Fibroblast of lung (primary cell): ENCODE measurements at regions not wholly inside any gene's neighbourhood (a gene's known extent, or its start where the extent isn't known, plus 50 kb on each side); places are given as distances from the start of the nearest gene placed in this dataset.

Experiments
- DNase-seq, 2 donors: peaks; one replicate each; pipeline versions ENCODE4 v3.0.0 to v3.0.0-alpha.2; 2010; ENCODE audit warnings: low read depth in 2 of 2
- H2AFZ ChIP-seq: 2 replicates; pipeline ENCODE4 v1.5.1; 2012; ENCODE audit warnings: low read length, control low read depth, inconsistent platforms
- H3K27ac ChIP-seq: 2 replicates; pipeline ENCODE4 v1.5.1; 2011; ENCODE audit warnings: low read length, control low read depth; ENCODE audit not compliant: insufficient read depth
- H3K27me3 ChIP-seq: 2 replicates; pipeline ENCODE4 v1.5.1; 2011; ENCODE audit warnings: mild to moderate bottlenecking, low read length; ENCODE audit not compliant: control insufficient read depth, insufficient read depth
- H3K36me3 ChIP-seq: 2 replicates; pipeline ENCODE4 v1.5.1; 2011; ENCODE audit warnings: low read length; ENCODE audit not compliant: control insufficient read depth, insufficient read depth
- H3K4me1 ChIP-seq: 2 replicates; pipeline ENCODE4 v1.5.1; 2011; ENCODE audit warnings: low read length; ENCODE audit not compliant: control insufficient read depth, insufficient read depth; ENCODE audit errors: extremely low read depth
- H3K4me2 ChIP-seq: 2 replicates; pipeline ENCODE4 v1.5.1; 2011; ENCODE audit warnings: low read length, control low read depth; ENCODE audit not compliant: insufficient read depth; ENCODE audit errors: extremely low read depth
- H3K4me3 ChIP-seq, 4 experiments: fragments of 200-600 bp in 1 of 4; sonication (generic) in 1 of 4; replicated peaks in 1 of 4; 2 replicates each; pipeline ENCODE4 v1.5.1; 2011 to 2016; ENCODE audit warnings: low read length in 4 of 4, low read depth in 3 of 4, mild to moderate bottlenecking in 3 of 4, control low read depth in 2 of 4, inconsistent platforms in 1 of 4, mixed read lengths in 1 of 4; ENCODE audit not compliant: insufficient read depth in 1 of 4; ENCODE audit errors: control extremely low read depth in 1 of 4
- H3K79me2 ChIP-seq: 2 replicates; pipeline ENCODE4 v1.5.1; 2012; ENCODE audit warnings: mild to moderate bottlenecking, low read length, inconsistent platforms; ENCODE audit not compliant: control insufficient read depth, insufficient read depth
- H3K9ac ChIP-seq: 2 replicates; pipeline ENCODE4 v1.5.1; 2011; ENCODE audit warnings: mild to moderate bottlenecking, low read length, control low read depth; ENCODE audit not compliant: insufficient read depth
- H3K9me3 ChIP-seq: 2 replicates; pipeline ENCODE4 v1.5.1; 2012; ENCODE audit warnings: low read depth, low read length; ENCODE audit not compliant: control insufficient read depth, insufficient read depth
- H4K20me1 ChIP-seq: 2 replicates; pipeline ENCODE4 v1.5.1; 2011; ENCODE audit warnings: low read length; ENCODE audit not compliant: control insufficient read depth, insufficient read depth; ENCODE audit errors: extremely low read depth
- CTCF ChIP-seq, 2 donors: IDR thresholded peaks in 1 of 2; conservative IDR thresholded peaks in 1 of 2; 1 replicate in 1 of 2; 2 replicates in 1 of 2; pipeline ENCODE4 v1.5.1; 2011 to 2012; ENCODE audit warnings: low read length in 2 of 2, control low read depth in 1 of 2, inconsistent platforms in 1 of 2, low read depth in 1 of 2, mild to moderate bottlenecking in 1 of 2
- EZH2 ChIP-seq: IDR thresholded peaks from 2 replicates; pipeline ENCODE4 v1.5.1; 2012; ENCODE audit warnings: low read length, control low read depth, mild to moderate bottlenecking; ENCODE audit errors: missing control alignments

DNA sequence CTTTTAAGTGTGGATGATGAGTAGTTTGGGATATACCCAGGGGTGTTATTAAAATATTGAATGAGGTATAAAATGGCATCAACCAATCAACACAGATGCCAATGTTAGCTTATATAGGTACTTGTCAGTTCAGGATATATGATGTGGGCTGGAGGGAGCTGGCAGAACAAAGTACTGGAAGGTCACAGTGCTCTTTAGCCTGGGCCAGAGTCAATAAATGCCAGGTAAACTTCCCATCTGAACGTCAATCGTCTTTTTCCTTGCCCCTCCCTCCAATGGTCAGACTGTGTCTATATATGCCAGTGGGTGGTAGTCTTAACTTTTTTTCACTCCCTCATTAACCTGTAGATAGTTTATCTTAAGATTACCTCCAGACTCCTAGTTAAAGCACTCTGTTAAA is 140.8 kb upstream of the RBMS1 start:
- H3K9ac ChIP-seq: no peak overlapping the region
- no peaks in the 10 kb centered on the region for H3K79me2 ChIP-seq
- no peaks in the 10 kb centered on the region for H3K36me3 ChIP-seq
- H3K27ac ChIP-seq: no peak overlapping the region
- TF ChIP-seq CTCF (conservative IDR thresholded peaks at IDR 0.05 in 1 of 2, IDR thresholded peaks at IDR 0.05 in 1 of 2; ENCODE audit: low read depth in 1 of 2, low read length in 2 of 2) (no peak), EZH2 (no peak)
- H3K9me3 ChIP-seq: no peaks in the 10 kb centered on the region
- no peaks in the 10 kb centered on the region for H4K20me1 ChIP-seq
- no peaks in the 10 kb centered on the region for H3K27me3 ChIP-seq
- no peak for DNase-seq
- peaks cover 5% of the 10 kb centered on the region for H3K4me1 ChIP-seq
- no peak overlapping the region for H3K4me2 ChIP-seq
- no peak overlapping the region for H2AFZ ChIP-seq
- H3K4me3 ChIP-seq: no peak overlapping the region

- peaks cover 5% of the 10 kb centered on the region for H3K4me1 ChIP-seq
- H2AFZ ChIP-seq: peak overlapping the region; percentile 54
- no peaks in the 10 kb centered on the region for H3K36me3 ChIP-seq
- peak; percentile 35 to 68 for DNase-seq
- no peaks in the 10 kb centered on the region for H3K79me2 ChIP-seq
- no peak overlapping the region for H3K4me3 ChIP-seq
- TF ChIP-seq CTCF (conservative IDR thresholded peaks at IDR 0.05 in 1 of 2, IDR thresholded peaks at IDR 0.05 in 1 of 2; ENCODE audit: low read depth in 1 of 2, low read length in 2 of 2) (no peak), EZH2 (no peak)
- H4K20me1 ChIP-seq: no peaks in the 10 kb centered on the region
- H3K27ac ChIP-seq: no peak overlapping the region
- H3K4me2 ChIP-seq: peak overlapping the region; percentile 32
- H3K9ac ChIP-seq: no peak overlapping the region
- no peaks in the 10 kb centered on the region for H3K9me3 ChIP-seq
- no peaks in the 10 kb centered on the region for H3K27me3 ChIP-seq
Observed at GRCh38 chr2:160635488-160635887, 141.9 kb upstream of the RBMS1 start.

GRCh38 chr2:160639472-160639871 is 145.9 kb upstream of the RBMS1 start:
- Histone ChIP-seq H3K36me3 (no peaks in the 10 kb centered on the region), H3K4me3 (no peak overlapping the region), H4K20me1 (no peaks in the 10 kb centered on the region), H3K27ac (no peak overlapping the region), H3K9ac (no peak overlapping the region), H3K79me2 (no peaks in the 10 kb centered on the region), H3K4me2 (no peak overlapping the region), H3K9me3 (no peaks in the 10 kb centered on the region), H3K4me1 (peaks cover 2% of the 10 kb centered on the region), H2AFZ (no peak overlapping the region), H3K27me3 (no peaks in the 10 kb centered on the region)
- DNase-seq: no peak
- TF ChIP-seq EZH2: no peak
- TF ChIP-seq CTCF (conservative IDR thresholded peaks at IDR 0.05 in 1 of 2, IDR thresholded peaks at IDR 0.05 in 1 of 2; ENCODE audit: low read depth in 1 of 2, low read length in 2 of 2): no peak
